Lower leg skin (tissue), 4 donors: ENCODE measurements at regions not wholly inside any gene's neighbourhood (a gene's known extent, or its start where the extent isn't known, plus 50 kb on each side); places are given as distances from the start of the nearest gene placed in this dataset.

Source experiments
- DNase-seq, 2 donors: peaks; one replicate each; pipeline ENCODE4 v3.0.0-alpha.2; 2019; ENCODE audit warnings: low spot score in 2 of 2
- H3K4me3 ChIP-seq: fragments of 200-600 bp; sonication (generic); 2 replicates; pipeline ENCODE4 v1.5.1; 2017; ENCODE audit warnings: mild to moderate bottlenecking, low read depth; ENCODE audit not compliant: poor library complexity, severe bottlenecking
- POLR2A ChIP-seq, 2 donors: fragments of 450-650 bp; IDR thresholded peaks; one replicate each; pipeline ENCODE4 v1.6.1; 2016 to 2017; ENCODE audit warnings: antibody characterized with exemption in 2 of 2, mild to moderate bottlenecking in 1 of 2, moderate library complexity in 1 of 2
- WGBS, 2 donors: methylation state at CpG; one replicate each; pipeline ENCODE4 v1.1.5; 2018; 5-methylcytosine and 5-hydroxymethylcytosine counted together
- intact Hi-C: fragments of 100-400 bp; cut with DNase I; formaldehyde crosslinking; loops from one replicate; pipeline ENCODE4 v1.15.0; 2023; ENCODE audit warnings: low total_unique reads
- TF ChIP-seq, protein P1 (sequence below), 3 donors: fragments of 450-650 bp; IDR thresholded peaks; one replicate each; pipeline ENCODE4 v1.5.1; 2016; ENCODE audit warnings: antibody characterized with exemption in 3 of 3, mild to moderate bottlenecking in 3 of 3, moderate library complexity in 2 of 3

DNA sequence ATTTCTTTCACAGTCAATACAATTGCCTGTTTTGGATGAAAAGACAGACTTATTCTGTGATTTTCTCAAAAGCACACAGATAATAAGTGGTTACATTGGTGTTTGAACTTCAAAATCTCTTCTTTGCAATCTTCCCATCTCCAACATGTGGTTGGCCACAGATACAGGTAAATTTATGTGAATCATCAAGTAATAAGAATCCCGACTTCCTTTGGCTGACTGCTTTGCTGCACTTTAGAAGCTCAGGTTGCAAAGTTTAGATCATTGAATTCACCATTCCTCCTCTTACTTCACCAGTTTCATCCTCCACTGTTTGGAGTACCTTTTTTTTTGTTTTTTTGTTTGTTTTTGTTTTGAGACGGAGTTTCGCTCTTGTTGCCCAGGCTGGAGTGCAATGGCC is 56.5 kb upstream of the ADRB2 start:
- H3K4me3 ChIP-seq, result no peak overlapping the region
- no peak for DNase-seq
- intact Hi-C loops, result no loop called here
- 87 to 94% methylated on average over 3 of the region's 3 CpGs for WGBS, 2 donors
- TF ChIP-seq POLR2A (IDR thresholded peaks at IDR 0.05), result no peak
- TF ChIP-seq, protein P1, sequence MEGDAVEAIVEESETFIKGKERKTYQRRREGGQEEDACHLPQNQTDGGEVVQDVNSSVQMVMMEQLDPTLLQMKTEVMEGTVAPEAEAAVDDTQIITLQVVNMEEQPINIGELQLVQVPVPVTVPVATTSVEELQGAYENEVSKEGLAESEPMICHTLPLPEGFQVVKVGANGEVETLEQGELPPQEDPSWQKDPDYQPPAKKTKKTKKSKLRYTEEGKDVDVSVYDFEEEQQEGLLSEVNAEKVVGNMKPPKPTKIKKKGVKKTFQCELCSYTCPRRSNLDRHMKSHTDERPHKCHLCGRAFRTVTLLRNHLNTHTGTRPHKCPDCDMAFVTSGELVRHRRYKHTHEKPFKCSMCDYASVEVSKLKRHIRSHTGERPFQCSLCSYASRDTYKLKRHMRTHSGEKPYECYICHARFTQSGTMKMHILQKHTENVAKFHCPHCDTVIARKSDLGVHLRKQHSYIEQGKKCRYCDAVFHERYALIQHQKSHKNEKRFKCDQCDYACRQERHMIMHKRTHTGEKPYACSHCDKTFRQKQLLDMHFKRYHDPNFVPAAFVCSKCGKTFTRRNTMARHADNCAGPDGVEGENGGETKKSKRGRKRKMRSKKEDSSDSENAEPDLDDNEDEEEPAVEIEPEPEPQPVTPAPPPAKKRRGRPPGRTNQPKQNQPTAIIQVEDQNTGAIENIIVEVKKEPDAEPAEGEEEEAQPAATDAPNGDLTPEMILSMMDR (IDR thresholded peaks at IDR 0.05), result no peak

DNA sequence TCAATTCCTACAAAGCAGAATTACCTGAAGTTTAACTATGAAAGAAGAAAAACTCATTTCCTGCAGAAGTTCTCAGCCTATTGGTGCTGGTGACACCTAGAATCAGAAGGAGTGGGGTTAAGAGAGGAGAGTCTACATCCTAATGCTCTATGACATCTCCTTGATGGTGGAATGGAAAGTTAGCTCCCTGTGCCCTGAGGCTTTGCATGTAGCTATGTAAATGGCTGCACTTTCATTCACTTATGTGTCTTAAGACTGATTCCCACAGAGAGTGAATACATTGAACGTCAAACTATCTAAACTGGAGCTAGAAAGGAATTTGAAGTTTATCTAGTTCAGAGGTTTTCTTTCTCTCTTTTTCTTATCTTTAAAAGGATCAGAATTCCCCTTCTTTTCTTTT is 52.1 kb upstream of the ADRB2 start:
- TF ChIP-seq, protein P1 (IDR thresholded peaks at IDR 0.05), result no peak
- intact Hi-C loops, result no loop called here
- H3K4me3 ChIP-seq, result no peak overlapping the region
- DNase-seq, result no peak
- WGBS, 2 donors, result 53 to 68% methylated on average over 1 of the region's 1 CpG

DNA sequence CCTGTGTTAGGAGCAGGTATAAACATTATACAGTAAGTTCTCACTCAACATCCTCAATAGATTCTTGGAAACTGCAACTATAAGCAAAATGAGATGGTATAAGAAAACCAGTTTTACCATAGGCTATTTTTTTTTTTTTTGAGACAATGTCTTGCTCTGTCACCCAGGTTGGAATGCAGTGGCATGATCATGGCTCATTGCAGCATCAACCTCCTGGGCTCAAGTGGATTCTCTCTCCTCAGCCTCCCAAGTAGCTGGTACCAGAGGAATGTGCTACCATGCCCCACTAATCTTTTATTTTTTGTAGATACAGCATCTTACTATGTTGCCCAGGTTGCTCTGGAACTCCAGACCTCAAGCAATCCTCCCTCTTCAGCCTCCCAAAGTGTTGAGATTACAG is 50.1 kb upstream of the ADRB2 start:
- no peak for TF ChIP-seq POLR2A (IDR thresholded peaks at IDR 0.05)

More for the DNA sequence above, 50.1 kb upstream of the ADRB2 start:
- H3K4me3 ChIP-seq, result no peak overlapping the region
- DNase-seq, result no peak
- intact Hi-C loops, result no loop called here
